Breast epithelium (tissue), 3 donors: ENCODE measurements at regions not wholly inside any gene's neighbourhood (a gene's known extent, or its start where the extent isn't known, plus 50 kb on each side); places are given as distances from the start of the nearest gene placed in this dataset.
"Not testable (repeated sequence)": the region's sequence is repeated elsewhere in the genome, so short reads cannot be mapped to it uniquely, and the experiment has no call there.

Source experiments
- POLR2A ChIP-seq: fragments of 450-650 bp; IDR thresholded peaks from one replicate; pipeline ENCODE4 v1.6.1; 2016; ENCODE audit warnings: antibody characterized with exemption, mild to moderate bottlenecking, moderate library complexity
- TF ChIP-seq, protein P1 (sequence below), 3 donors: fragments of 450-650 bp; IDR thresholded peaks; one replicate each; pipeline ENCODE4 v1.5.1; 2016 to 2017; ENCODE audit warnings: antibody characterized with exemption in 3 of 3, mild to moderate bottlenecking in 3 of 3, moderate library complexity in 3 of 3

DNA sequence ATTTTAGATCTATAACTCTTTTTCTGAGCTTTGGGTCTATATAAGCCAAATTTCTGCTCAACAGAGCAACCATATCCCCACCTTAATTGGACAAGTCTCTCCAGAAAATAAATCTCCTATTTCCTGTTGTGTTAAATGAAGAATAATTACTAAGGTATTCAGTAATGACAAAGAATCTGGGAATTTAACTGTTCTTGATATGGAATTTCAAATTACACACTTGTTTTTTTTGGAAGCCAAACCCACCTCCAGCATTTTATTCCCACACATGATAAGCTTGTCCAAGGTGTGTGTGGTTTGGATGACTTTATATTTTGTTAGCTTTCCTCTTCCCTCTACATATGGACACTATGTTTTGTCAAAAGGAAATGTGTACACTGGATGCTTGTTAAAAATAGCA lies 1313.2 kb upstream of the CDH18 start:
- TF ChIP-seq, protein P1, sequence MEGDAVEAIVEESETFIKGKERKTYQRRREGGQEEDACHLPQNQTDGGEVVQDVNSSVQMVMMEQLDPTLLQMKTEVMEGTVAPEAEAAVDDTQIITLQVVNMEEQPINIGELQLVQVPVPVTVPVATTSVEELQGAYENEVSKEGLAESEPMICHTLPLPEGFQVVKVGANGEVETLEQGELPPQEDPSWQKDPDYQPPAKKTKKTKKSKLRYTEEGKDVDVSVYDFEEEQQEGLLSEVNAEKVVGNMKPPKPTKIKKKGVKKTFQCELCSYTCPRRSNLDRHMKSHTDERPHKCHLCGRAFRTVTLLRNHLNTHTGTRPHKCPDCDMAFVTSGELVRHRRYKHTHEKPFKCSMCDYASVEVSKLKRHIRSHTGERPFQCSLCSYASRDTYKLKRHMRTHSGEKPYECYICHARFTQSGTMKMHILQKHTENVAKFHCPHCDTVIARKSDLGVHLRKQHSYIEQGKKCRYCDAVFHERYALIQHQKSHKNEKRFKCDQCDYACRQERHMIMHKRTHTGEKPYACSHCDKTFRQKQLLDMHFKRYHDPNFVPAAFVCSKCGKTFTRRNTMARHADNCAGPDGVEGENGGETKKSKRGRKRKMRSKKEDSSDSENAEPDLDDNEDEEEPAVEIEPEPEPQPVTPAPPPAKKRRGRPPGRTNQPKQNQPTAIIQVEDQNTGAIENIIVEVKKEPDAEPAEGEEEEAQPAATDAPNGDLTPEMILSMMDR (IDR thresholded peaks at IDR 0.05): not testable (repeated sequence)
- not testable (repeated sequence) for TF ChIP-seq POLR2A
